ENCODE measurements at regions not wholly inside any gene's neighbourhood (a gene's known extent, or its start where the extent isn't known, plus 50 kb on each side); places are given as distances from the start of the nearest gene placed in this dataset.

GRCh38 chr10:3971713-3972112, 186.7 kb upstream of the KLF6 start:
- no peak overlapping the region for H3K4me3 ChIP-seq (ENCODE audit: low read depth, low read length)
- TF ChIP-seq CTCF (IDR thresholded peaks at IDR 0.05; ENCODE audit: low read depth, low read length) = no peak

- no peak for TF ChIP-seq CTCF (IDR thresholded peaks at IDR 0.05; ENCODE audit: low read depth, low read length)
- no peak overlapping the region for H3K4me3 ChIP-seq (ENCODE audit: low read depth, low read length)
Observed at GRCh38 chr10:3969876-3970666, 185.1 kb upstream of the KLF6 start.

DNA sequence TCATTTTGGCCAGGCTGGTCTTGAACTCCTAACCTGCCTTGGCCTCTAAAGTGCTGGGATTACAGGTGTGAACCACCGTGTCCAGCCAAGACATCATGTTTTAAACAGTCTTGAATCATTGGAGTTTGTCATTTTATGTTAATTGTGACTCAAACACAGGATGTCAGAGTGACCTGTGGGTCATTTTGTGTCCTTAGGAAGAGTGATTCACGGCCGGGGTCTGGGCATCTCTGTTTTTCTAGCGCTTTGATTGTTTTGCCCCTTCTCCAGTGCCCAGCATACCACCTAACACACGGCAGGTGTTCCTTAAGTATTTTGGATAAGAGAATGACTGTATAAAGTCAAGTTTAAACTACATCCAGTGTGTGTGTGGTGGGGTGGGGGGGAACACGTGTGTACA, 183.7 kb upstream of the KLF6 start:
- TF ChIP-seq CTCF (IDR thresholded peaks at IDR 0.05; ENCODE audit: low read depth, low read length) = no peak
- no peak overlapping the region for H3K4me3 ChIP-seq (ENCODE audit: low read depth, low read length)

DNA sequence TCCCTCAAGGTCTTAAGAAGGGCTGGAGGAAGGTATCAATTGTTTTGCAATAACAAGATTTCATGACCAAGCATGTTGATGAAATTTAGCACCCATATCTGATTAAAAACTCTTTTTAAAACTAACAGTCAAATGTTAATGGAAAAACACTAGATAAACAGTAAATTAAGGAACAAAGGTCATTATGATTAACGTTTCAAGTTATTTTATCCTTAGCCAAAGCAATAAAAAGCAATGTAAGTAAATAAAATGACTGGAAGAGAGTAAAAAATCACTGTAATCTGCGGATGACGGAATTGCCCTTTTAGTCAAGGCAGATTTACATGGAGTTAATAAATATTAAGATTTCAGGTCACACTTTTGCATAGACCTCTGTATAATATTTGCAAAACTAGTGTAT, 179.5 kb upstream of the KLF6 start:
- TF ChIP-seq CTCF (IDR thresholded peaks at IDR 0.05; ENCODE audit: low read depth, low read length) = no peak
- no peak overlapping the region for H3K4me3 ChIP-seq (ENCODE audit: low read depth, low read length)

DNA sequence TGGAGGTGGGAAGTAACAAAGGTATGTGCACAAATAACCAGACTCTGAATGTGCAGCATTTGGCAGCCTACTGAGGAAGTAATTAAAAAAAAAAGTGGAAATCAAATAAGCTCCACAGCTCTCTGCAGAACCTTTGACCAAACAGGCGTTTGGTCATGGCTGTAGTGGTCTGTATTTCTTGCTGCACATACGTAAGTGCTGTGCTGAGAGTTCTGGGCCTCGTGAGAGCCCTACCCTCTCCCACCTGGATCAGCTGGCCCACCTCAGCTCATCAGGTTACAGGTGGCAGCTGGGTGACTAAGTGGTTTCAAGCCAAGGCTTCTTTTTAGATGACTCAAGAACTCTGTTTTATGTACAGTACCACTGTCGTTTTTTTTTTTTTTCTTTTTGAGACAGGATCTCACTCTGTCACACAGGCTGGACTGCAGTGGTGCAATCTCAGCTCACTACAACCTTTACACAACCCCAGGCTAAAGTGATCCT, 178.2 kb upstream of the KLF6 start:
- H3K4me3 ChIP-seq (ENCODE audit: low read depth, low read length) = no peak overlapping the region
- no peak for TF ChIP-seq CTCF (IDR thresholded peaks at IDR 0.05; ENCODE audit: low read depth, low read length)

DNA sequence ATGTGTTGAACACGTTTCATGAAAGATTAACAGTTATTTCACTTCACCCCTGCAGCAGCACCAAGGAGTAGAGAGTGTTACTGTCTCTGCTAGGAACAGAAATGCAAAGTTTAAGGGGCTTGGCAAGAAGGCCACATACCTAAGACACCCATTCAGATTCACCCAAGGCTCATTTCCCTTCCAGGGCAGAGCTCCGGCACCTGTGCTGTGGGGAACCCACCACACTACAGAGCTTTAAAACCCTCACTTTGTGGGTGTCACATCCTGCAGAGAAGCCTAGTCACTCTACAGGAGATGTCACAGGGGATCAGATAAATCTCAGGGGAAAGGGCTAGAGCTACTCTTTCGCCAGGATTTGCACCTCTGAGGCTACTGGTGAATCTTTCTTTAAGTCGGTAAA, 176.1 kb upstream of the KLF6 start:
- H3K4me3 ChIP-seq (ENCODE audit: low read depth, low read length) = no peak overlapping the region
- no peak for TF ChIP-seq CTCF (IDR thresholded peaks at IDR 0.05; ENCODE audit: low read depth, low read length)

DNA sequence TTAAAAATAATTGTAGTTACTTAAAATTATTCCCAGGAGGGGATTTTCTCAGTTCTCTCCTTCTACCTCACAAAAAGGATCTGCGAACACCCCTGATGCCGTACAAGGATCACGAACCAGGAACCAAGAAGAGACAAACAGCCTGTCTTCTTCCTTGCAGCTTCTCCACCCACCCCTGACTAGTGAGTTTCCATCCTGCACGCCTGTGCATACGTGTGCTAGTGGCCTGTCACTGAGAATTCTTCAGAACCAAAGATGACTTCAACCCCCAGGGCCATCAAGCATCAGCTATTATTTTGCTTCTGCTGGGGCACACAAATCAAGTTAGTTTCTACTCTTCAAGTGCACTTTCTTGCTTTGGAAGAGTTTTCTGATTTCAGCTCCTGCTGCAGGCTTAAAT, 175.5 kb upstream of the KLF6 start:
- TF ChIP-seq CTCF (IDR thresholded peaks at IDR 0.05; ENCODE audit: low read depth, low read length) = no peak
- H3K4me3 ChIP-seq (ENCODE audit: low read depth, low read length) = no peak overlapping the region
